MCF 10A (cell line): ENCODE measurements at regions not wholly inside any gene's neighbourhood (a gene's known extent, or its start where the extent isn't known, plus 50 kb on each side); places are given as distances from the start of the nearest gene placed in this dataset.
"Not testable (repeated sequence)": the region's sequence is repeated elsewhere in the genome, so short reads cannot be mapped to it uniquely, and the experiment has no call there.

ENCODE experiments used
- BruUV-seq: library from RNA; stranded (reverse); fragments of 400-500 nt; replicated peaks from 2 replicates; lab custom pipeline; 2021; lab: Mats Ljungman, UMichigan
- CTCF ChIA-PET: fragments of 300-600 bp; sonication (Branson Sonifier 250); formaldehyde crosslinking; extraction: SDS; loops from one replicate; lab custom pipeline; 2021; ENCODE audit warnings: antibody characterized with exemption, inconsistent platforms; lab: Yijun Ruan, JAX
- POLR2A ChIA-PET: fragments of 300-600, 350-650 bp; sonication (Branson Sonifier 250); formaldehyde crosslinking; extraction: SDS; loops from one replicate; lab custom pipeline; 2020; ENCODE audit warnings: antibody characterized with exemption, inconsistent platforms; lab: Yijun Ruan, JAX
- DNase-seq: peaks from one replicate; pipeline ENCODE4 v3.0.0-alpha.2; 2018; ENCODE audit not compliant: unreplicated experiment
- H3K27ac Mint-ChIP-seq: one replicate; pipeline ENCODE4 v1.8.0; 2022; ENCODE audit warnings: mild to moderate bottlenecking, low read depth, mixed read lengths; ENCODE audit not compliant: unreplicated experiment
- H3K27me3 Mint-ChIP-seq: one replicate; pipeline ENCODE4 v1.8.0; 2022; ENCODE audit warnings: mixed read lengths; ENCODE audit not compliant: insufficient read depth, unreplicated experiment
- H3K36me3 Mint-ChIP-seq: one replicate; pipeline ENCODE4 v1.8.0; 2022; ENCODE audit warnings: mild to moderate bottlenecking, moderate library complexity, mixed read lengths; ENCODE audit not compliant: insufficient read depth, unreplicated experiment
- H3K4me1 Mint-ChIP-seq: one replicate; pipeline ENCODE4 v1.8.0; 2022; ENCODE audit warnings: mixed read lengths; ENCODE audit not compliant: insufficient read depth, unreplicated experiment
- H3K4me3 Mint-ChIP-seq: one replicate; pipeline ENCODE4 v1.8.0; 2022; ENCODE audit warnings: mild to moderate bottlenecking, moderate library complexity, mixed read lengths; ENCODE audit not compliant: unreplicated experiment
- H3K9me3 Mint-ChIP-seq: one replicate; pipeline ENCODE4 v1.8.0; 2022; ENCODE audit warnings: mixed read lengths; ENCODE audit not compliant: unreplicated experiment
- CTCF ChIP-seq: fragments of 200-600 bp; IDR thresholded peaks from one replicate; pipeline ENCODE4 v1.8.0; 2022; ENCODE audit warnings: antibody characterized with exemption, mild to moderate bottlenecking; ENCODE audit not compliant: unreplicated experiment
- intact Hi-C: fragments of 100-400 bp; cut with micrococcal nuclease; formaldehyde crosslinking; loops from 2 replicates; pipeline ENCODE4 v1.14.1; 2022

- H3K27ac Mint-ChIP-seq: no peak overlapping the region
- H3K4me3 Mint-ChIP-seq: no peak overlapping the region
- intact Hi-C loops: no loop called here
- peak; percentile 38 for DNase-seq
- H3K9me3 Mint-ChIP-seq: no peaks in the 10 kb centered on the region
- peaks cover 6% of the 10 kb centered on the region for H3K27me3 Mint-ChIP-seq
- ChIA-PET CTCF (interaction anchor here (0.9 to 1.2 kb wide), 2 partner anchors 28 to 30 kb away, joined by 3 read pairs; no protein-coding TSS in a partner anchor), POLR2A (interaction anchor here (1.4 kb wide), 1 partner anchor 14 kb away, joined by 3 read pairs; no protein-coding TSS in a partner anchor)
- BruUV-seq: no TSS peak
- H3K36me3 Mint-ChIP-seq: no peaks in the 10 kb centered on the region
- peaks cover 6% of the 10 kb centered on the region for H3K4me1 Mint-ChIP-seq
- TF ChIP-seq CTCF: no peak
Measured at GRCh38 chr7:122248472-122248871, 56.1 kb downstream of the FEZF1 start.

GRCh38 chr7:122238729-122239128 lies 65.8 kb downstream of the FEZF1 start:
- H3K4me1 Mint-ChIP-seq, H3K27me3 Mint-ChIP-seq, H3K36me3 Mint-ChIP-seq, H3K9me3 Mint-ChIP-seq, intact Hi-C loops, CTCF ChIA-PET, DNase-seq, POLR2A ChIA-PET, BruUV-seq, H3K4me3 Mint-ChIP-seq, H3K27ac Mint-ChIP-seq: not testable (repeated sequence)

GRCh38 chr7:122238297-122238696 lies 66.3 kb downstream of the FEZF1 start:
- DNase-seq, H3K4me1 Mint-ChIP-seq, H3K4me3 Mint-ChIP-seq, BruUV-seq, H3K27me3 Mint-ChIP-seq, H3K9me3 Mint-ChIP-seq, intact Hi-C loops, POLR2A ChIA-PET, H3K27ac Mint-ChIP-seq, H3K36me3 Mint-ChIP-seq: not testable (repeated sequence)
- CTCF ChIA-PET: interaction anchor here (1.4 kb wide), 1 partner anchor 18 kb away, joined by 3 read pairs; no protein-coding TSS in a partner anchor

- BruUV-seq: no TSS peak
- no peak for DNase-seq
- ChIA-PET CTCF (interaction anchor here (1.4 to 12.7 kb wide), 2 partner anchors 300 to 305 kb away, joined by 4 to 186 read pairs; no protein-coding TSS in a partner anchor), POLR2A (no interaction called here)
- no peak for TF ChIP-seq CTCF
- no peaks in the 10 kb centered on the region for H3K4me1 Mint-ChIP-seq
- intact Hi-C loops: no loop called here
- H3K36me3 Mint-ChIP-seq: no peaks in the 10 kb centered on the region
- no peaks in the 10 kb centered on the region for H3K9me3 Mint-ChIP-seq
- no peaks in the 10 kb centered on the region for H3K27me3 Mint-ChIP-seq
- no peak overlapping the region for H3K4me3 Mint-ChIP-seq
- no peak overlapping the region for H3K27ac Mint-ChIP-seq
Measured at GRCh38 chr7:122225874-122226273, 78.7 kb downstream of the FEZF1 start.

- Mint-ChIP-seq H3K27me3 (peaks cover 18% of the 10 kb centered on the region), H3K27ac (no peak overlapping the region), H3K9me3 (no peaks in the 10 kb centered on the region), H3K4me3 (no peak overlapping the region), H3K36me3 (no peaks in the 10 kb centered on the region), H3K4me1 (peaks cover 6% of the 10 kb centered on the region)
- BruUV-seq: no TSS peak
- ChIA-PET POLR2A (interaction anchor here (0.9 kb wide), 1 partner anchor 313 kb away, joined by 3 read pairs; no protein-coding TSS in a partner anchor), CTCF (interaction anchor here (0.6 to 12.7 kb wide), 9 partner anchors 15 to 929 kb away, joined by 3 to 186 read pairs (median 3); no protein-coding TSS in a partner anchor)
- peak; percentile 41 for DNase-seq
- intact Hi-C loops: loop anchor here (1.0 to 5.0 kb wide), 3 partner anchors 127 to 935 kb away; no protein-coding TSS in a partner anchor
- TF ChIP-seq CTCF: peak; percentile 54
Measured at GRCh38 chr7:122219253-122219865, 75.3 kb upstream of the AASS start.
